ENCODE measurements at regions not wholly inside any gene's neighbourhood (a gene's known extent, or its start where the extent isn't known, plus 50 kb on each side); places are given as distances from the start of the nearest gene placed in this dataset.
"Not testable (repeated sequence)": the region's sequence is repeated elsewhere in the genome, so short reads cannot be mapped to it uniquely, and the experiment has no call there.

- no peak overlapping the region for H3K4me3 ChIP-seq (ENCODE audit: low read length, poor library complexity, severe bottlenecking)
- H3K4me2 ChIP-seq (ENCODE audit: low read depth, low read length, poor library complexity, severe bottlenecking), result no peak overlapping the region
- H3K27me3 ChIP-seq (ENCODE audit: insufficient read depth, low read length, poor library complexity, severe bottlenecking), result no peaks in the 10 kb centered on the region
- no peaks in the 10 kb centered on the region for H3K36me3 ChIP-seq (ENCODE audit: insufficient read depth, low read length)
- H4K20me1 ChIP-seq (ENCODE audit: insufficient read depth, low read length, poor library complexity, severe bottlenecking), result no peaks in the 10 kb centered on the region
- no peaks in the 10 kb centered on the region for H3F3A ChIP-seq (ENCODE audit: low read depth)
- no peaks in the 10 kb centered on the region for H3K9me2 ChIP-seq (replicated peaks; ENCODE audit: low read depth, low read length)
- H3K79me2 ChIP-seq (ENCODE audit: insufficient read depth, low read length), result no peaks in the 10 kb centered on the region
- no peak overlapping the region for H3K9ac ChIP-seq (ENCODE audit: low read depth, low read length, poor library complexity, severe bottlenecking)
- no peak for TF ChIP-seq EZH2phosphoT487 (IDR thresholded peaks at IDR 0.05; ENCODE audit: borderline replicate concordance)
- TF ChIP-seq CTCF (conservative IDR thresholded peaks at IDR 0.05; ENCODE audit: low read length), result no peak
- no peaks in the 10 kb centered on the region for H3K9me3 ChIP-seq (ENCODE audit: insufficient read depth, low read depth, low read length)
- H2AFZ ChIP-seq (ENCODE audit: low read length), result no peak overlapping the region
- no peaks in the 10 kb centered on the region for H3K4me1 ChIP-seq (ENCODE audit: insufficient read depth, low read length, poor library complexity, severe bottlenecking)
Measured at GRCh38 chr4:20193141-20193936, 58.4 kb upstream of the SLIT2 start.

DNA sequence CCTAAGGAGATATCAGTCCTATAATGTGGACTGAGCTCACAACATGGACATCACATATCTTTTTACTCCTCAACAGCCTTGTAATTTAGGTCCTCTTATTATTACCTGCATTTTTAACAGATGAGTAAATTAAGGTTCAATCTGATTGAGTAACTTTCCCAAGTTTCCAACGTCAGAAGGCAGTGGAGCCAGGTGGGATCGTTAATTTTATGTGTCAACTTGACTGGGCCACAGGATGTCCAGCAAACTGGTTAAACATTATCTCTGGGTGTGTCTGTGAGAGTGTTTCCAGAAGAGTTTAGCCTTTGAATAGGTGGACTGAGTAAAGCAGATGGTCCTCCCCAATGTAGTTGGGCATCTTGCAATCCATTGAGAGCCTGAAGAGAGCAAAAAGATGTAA is 59.0 kb upstream of the SLIT2 start:
- no peaks in the 10 kb centered on the region for H3K79me2 ChIP-seq (ENCODE audit: insufficient read depth, low read length)
- no peaks in the 10 kb centered on the region for H3K9me2 ChIP-seq (replicated peaks; ENCODE audit: low read depth, low read length)
- H3K4me3 ChIP-seq (ENCODE audit: low read length, poor library complexity, severe bottlenecking), result no peak overlapping the region
- H3K9me3 ChIP-seq (ENCODE audit: insufficient read depth, low read depth, low read length), result no peaks in the 10 kb centered on the region
- no peak overlapping the region for H3K4me2 ChIP-seq (ENCODE audit: low read depth, low read length, poor library complexity, severe bottlenecking)
- no peak overlapping the region for H3K9ac ChIP-seq (ENCODE audit: low read depth, low read length, poor library complexity, severe bottlenecking)
- no peaks in the 10 kb centered on the region for H3K4me1 ChIP-seq (ENCODE audit: insufficient read depth, low read length, poor library complexity, severe bottlenecking)
- H3K27me3 ChIP-seq (ENCODE audit: insufficient read depth, low read length, poor library complexity, severe bottlenecking), result no peaks in the 10 kb centered on the region
- TF ChIP-seq CTCF (conservative IDR thresholded peaks at IDR 0.05; ENCODE audit: low read length) (no peak), EZH2phosphoT487 (IDR thresholded peaks at IDR 0.05; ENCODE audit: borderline replicate concordance) (no peak)
- H2AFZ ChIP-seq (ENCODE audit: low read length), result no peak overlapping the region
- no peaks in the 10 kb centered on the region for H3F3A ChIP-seq (ENCODE audit: low read depth)
- H3K36me3 ChIP-seq (ENCODE audit: insufficient read depth, low read length), result no peaks in the 10 kb centered on the region
- H4K20me1 ChIP-seq (ENCODE audit: insufficient read depth, low read length, poor library complexity, severe bottlenecking), result no peaks in the 10 kb centered on the region

DNA sequence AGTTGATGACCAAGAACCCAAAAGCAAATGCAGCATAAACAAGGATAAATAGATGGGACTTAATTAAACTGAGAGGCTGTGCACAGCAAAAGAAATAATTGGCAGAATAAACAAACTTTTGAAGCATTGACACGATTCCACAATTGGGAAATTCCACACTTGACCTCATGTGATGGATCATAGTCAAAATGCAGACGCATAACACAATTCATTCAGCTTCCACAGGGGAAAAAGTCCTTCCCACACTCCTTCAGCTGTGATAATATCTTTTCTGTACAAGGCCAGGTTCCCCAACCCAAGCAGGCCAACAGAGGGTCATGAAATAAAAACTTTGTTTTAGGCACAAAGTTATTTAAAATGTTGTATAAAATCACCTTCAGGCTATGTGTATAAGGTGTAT is 66.6 kb upstream of the SLIT2 start:
- Histone ChIP-seq H4K20me1 (ENCODE audit: insufficient read depth, low read length, poor library complexity, severe bottlenecking) (no peaks in the 10 kb centered on the region), H3K79me2 (ENCODE audit: insufficient read depth, low read length) (no peaks in the 10 kb centered on the region), H3K9me2 (replicated peaks; ENCODE audit: low read depth, low read length) (no peaks in the 10 kb centered on the region), H3K4me2 (ENCODE audit: low read depth, low read length, poor library complexity, severe bottlenecking) (no peak overlapping the region), H3K4me1 (ENCODE audit: insufficient read depth, low read length, poor library complexity, severe bottlenecking) (no peaks in the 10 kb centered on the region), H3K36me3 (ENCODE audit: insufficient read depth, low read length) (no peaks in the 10 kb centered on the region), H3K9me3 (ENCODE audit: insufficient read depth, low read depth, low read length) (no peaks in the 10 kb centered on the region), H3F3A (ENCODE audit: low read depth) (no peaks in the 10 kb centered on the region), H2AFZ (ENCODE audit: low read length) (no peak overlapping the region), H3K9ac (ENCODE audit: low read depth, low read length, poor library complexity, severe bottlenecking) (no peak overlapping the region), H3K4me3 (ENCODE audit: low read length, poor library complexity, severe bottlenecking) (no peak overlapping the region), H3K27me3 (ENCODE audit: insufficient read depth, low read length, poor library complexity, severe bottlenecking) (no peaks in the 10 kb centered on the region)
- TF ChIP-seq CTCF (conservative IDR thresholded peaks at IDR 0.05; ENCODE audit: low read length), result no peak
- TF ChIP-seq EZH2phosphoT487 (IDR thresholded peaks at IDR 0.05; ENCODE audit: borderline replicate concordance), result no peak

GRCh38 chr4:20183131-20183530 is 68.6 kb upstream of the SLIT2 start:
- H3K9me2 ChIP-seq (replicated peaks; ENCODE audit: low read depth, low read length); H3K36me3 ChIP-seq (ENCODE audit: insufficient read depth, low read length); H4K20me1 ChIP-seq (ENCODE audit: insufficient read depth, low read length, poor library complexity, severe bottlenecking); H3K9ac ChIP-seq (ENCODE audit: low read depth, low read length, poor library complexity, severe bottlenecking); H3K9me3 ChIP-seq (ENCODE audit: insufficient read depth, low read depth, low read length); H3K4me1 ChIP-seq (ENCODE audit: insufficient read depth, low read length, poor library complexity, severe bottlenecking); H3F3A ChIP-seq (ENCODE audit: low read depth); H3K27me3 ChIP-seq (ENCODE audit: insufficient read depth, low read length, poor library complexity, severe bottlenecking); H2AFZ ChIP-seq (ENCODE audit: low read length); H3K4me3 ChIP-seq (ENCODE audit: low read length, poor library complexity, severe bottlenecking); H3K79me2 ChIP-seq (ENCODE audit: insufficient read depth, low read length); H3K4me2 ChIP-seq (ENCODE audit: low read depth, low read length, poor library complexity, severe bottlenecking): not testable (repeated sequence)

All from Loucy (cell line).